K562 (cell line): ENCODE measurements at regions not wholly inside any gene's neighbourhood (a gene's known extent, or its start where the extent isn't known, plus 50 kb on each side); places are given as distances from the start of the nearest gene placed in this dataset.

Experiments
- DPF2 ChIP-seq: fragments of 450-650 bp; IDR thresholded peaks from 2 replicates; pipeline ENCODE4 v1.6.1; 2016
- HDAC1 ChIP-seq, 2 experiments: fragments of 450-650 bp; IDR thresholded peaks; 2 replicates each; pipeline ENCODE4 v1.6.1; 2016 to 2017; ENCODE audit warnings: inconsistent platforms in 1 of 2, mild to moderate bottlenecking in 1 of 2, moderate library complexity in 1 of 2
- LARP7 ChIP-seq: fragments of 450-650 bp; IDR thresholded peaks from 2 replicates; pipeline ENCODE4 v1.6.1; 2016
- NFATC3 ChIP-seq: fragments of 450-650 bp; IDR thresholded peaks from 2 replicates; pipeline ENCODE4 v1.6.1; 2017; ENCODE audit warnings: mild to moderate bottlenecking
- OTX1 ChIP-seq: fragments of 450-650 bp; formaldehyde crosslinking; IDR thresholded peaks from 2 replicates; pipeline ENCODE4 v1.4.0; 2022; ENCODE audit warnings: mild to moderate bottlenecking
- RBM34 ChIP-seq: fragments of 200-400 bp; formaldehyde crosslinking; IDR thresholded peaks from 2 replicates; pipeline ENCODE4 v1.6.1; 2018; ENCODE audit warnings: low read length, borderline replicate concordance; ENCODE audit not compliant: insufficient read depth
- TBL1XR1 ChIP-seq, 2 experiments: IDR thresholded peaks; 2 replicates each; pipeline ENCODE4 v1.6.1; 2012; ENCODE audit warnings: improper control_type of control experiment in 2 of 2, low read length in 2 of 2, mild to moderate bottlenecking in 1 of 2
- THRAP3 ChIP-seq: fragments of 450-650 bp; IDR thresholded peaks from 2 replicates; pipeline ENCODE4 v1.6.1; 2016; ENCODE audit warnings: mild to moderate bottlenecking, inconsistent platforms, borderline replicate concordance
- XRCC5 ChIP-seq: fragments of 200-400 bp; formaldehyde crosslinking; IDR thresholded peaks from 2 replicates; pipeline ENCODE4 v1.6.1; 2017; ENCODE audit warnings: low read depth, mild to moderate bottlenecking, low read length
- ZNF780A ChIP-seq: fragments of 250-450 bp; sonication (Bioruptor Pico); IDR thresholded peaks from 2 replicates; pipeline ENCODE4 v1.5.0; 2021; ENCODE audit warnings: mild to moderate bottlenecking
- TF ChIP-seq, protein P1 (sequence below), 2 experiments: fragments of 450-650 bp in 1 of 2; sonication (generic) in 1 of 2; formaldehyde crosslinking in 1 of 2; IDR thresholded peaks; 2 replicates each; pipeline versions ENCODE4 v1.7.1 to v1.9.0; 2016 to 2022; ENCODE audit warnings: inconsistent platforms in 1 of 2, mild to moderate bottlenecking in 1 of 2, missing genetic modification reagents in 1 of 2
- TF ChIP-seq, protein P2 (sequence below): sonication (generic); formaldehyde crosslinking; IDR thresholded peaks from 2 replicates; pipeline ENCODE4 v1.8.0; 2022; ENCODE audit warnings: mild to moderate bottlenecking, low read depth, missing genetic modification reagents
- TF ChIP-seq, protein P3 (sequence below): fragments of 450-650 bp; formaldehyde crosslinking; IDR thresholded peaks from 2 replicates; pipeline ENCODE4 v1.4.0; 2022; ENCODE audit warnings: missing genetic modification characterization
- TF ChIP-seq, protein P4 (sequence below): fragments of 250-450 bp; sonication (Bioruptor Pico); IDR thresholded peaks from 2 replicates; pipeline ENCODE4 v1.8.0; 2022; ENCODE audit warnings: inconsistent platforms

DNA sequence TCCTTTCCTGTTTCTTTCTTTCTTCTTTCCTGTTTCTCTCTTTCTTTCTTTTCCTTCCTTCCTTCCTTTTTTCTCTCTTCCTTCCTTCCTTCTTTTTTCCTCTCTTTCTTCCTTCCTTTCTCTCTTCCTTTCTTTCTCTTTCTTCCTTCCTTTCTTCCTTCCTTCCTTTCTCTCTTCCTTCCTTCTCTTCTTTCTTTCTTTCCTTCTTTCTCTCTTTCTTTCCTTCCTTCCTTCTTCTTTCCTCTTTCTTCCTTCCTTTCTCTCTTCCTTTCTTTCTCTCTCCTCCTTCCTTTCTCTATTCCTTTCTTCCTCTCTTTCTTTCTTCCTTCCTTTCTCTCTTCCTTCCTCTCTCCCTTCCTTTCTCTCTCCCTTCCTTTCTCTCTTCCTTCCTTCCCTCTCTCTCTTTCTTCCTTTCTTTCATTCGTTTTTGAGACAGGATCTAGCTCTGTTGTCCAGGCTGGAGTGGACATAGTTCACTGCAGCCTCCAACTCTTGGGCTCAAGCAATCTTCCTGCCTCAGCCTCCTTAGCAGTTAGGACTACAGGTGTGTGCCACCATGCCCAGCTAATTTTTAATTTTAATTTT lies 170.8 kb upstream of the GMDS start (continued):
- TF ChIP-seq, protein P1, sequence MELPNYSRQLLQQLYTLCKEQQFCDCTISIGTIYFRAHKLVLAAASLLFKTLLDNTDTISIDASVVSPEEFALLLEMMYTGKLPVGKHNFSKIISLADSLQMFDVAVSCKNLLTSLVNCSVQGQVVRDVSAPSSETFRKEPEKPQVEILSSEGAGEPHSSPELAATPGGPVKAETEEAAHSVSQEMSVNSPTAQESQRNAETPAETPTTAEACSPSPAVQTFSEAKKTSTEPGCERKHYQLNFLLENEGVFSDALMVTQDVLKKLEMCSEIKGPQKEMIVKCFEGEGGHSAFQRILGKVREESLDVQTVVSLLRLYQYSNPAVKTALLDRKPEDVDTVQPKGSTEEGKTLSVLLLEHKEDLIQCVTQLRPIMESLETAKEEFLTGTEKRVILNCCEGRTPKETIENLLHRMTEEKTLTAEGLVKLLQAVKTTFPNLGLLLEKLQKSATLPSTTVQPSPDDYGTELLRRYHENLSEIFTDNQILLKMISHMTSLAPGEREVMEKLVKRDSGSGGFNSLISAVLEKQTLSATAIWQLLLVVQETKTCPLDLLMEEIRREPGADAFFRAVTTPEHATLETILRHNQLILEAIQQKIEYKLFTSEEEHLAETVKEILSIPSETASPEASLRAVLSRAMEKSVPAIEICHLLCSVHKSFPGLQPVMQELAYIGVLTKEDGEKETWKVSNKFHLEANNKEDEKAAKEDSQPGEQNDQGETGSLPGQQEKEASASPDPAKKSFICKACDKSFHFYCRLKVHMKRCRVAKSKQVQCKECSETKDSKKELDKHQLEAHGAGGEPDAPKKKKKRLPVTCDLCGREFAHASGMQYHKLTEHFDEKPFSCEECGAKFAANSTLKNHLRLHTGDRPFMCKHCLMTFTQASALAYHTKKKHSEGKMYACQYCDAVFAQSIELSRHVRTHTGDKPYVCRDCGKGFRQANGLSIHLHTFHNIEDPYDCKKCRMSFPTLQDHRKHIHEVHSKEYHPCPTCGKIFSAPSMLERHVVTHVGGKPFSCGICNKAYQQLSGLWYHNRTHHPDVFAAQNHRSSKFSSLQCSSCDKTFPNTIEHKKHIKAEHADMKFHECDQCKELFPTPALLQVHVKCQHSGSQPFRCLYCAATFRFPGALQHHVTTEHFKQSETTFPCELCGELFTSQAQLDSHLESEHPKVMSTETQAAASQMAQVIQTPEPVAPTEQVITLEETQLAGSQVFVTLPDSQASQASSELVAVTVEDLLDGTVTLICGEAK (IDR thresholded peaks at IDR 0.05) = no peak
- TF ChIP-seq, protein P1 (CRISPR knock-in tag; IDR thresholded peaks at IDR 0.05) = no peak
- 0 out of 4 replicates have a peak, but pooled peaks of 1 of the 2 experiments have one; percentile 27 for TF ChIP-seq HDAC1 (IDR thresholded peaks at IDR 0.05)
- TF ChIP-seq, protein P2, sequence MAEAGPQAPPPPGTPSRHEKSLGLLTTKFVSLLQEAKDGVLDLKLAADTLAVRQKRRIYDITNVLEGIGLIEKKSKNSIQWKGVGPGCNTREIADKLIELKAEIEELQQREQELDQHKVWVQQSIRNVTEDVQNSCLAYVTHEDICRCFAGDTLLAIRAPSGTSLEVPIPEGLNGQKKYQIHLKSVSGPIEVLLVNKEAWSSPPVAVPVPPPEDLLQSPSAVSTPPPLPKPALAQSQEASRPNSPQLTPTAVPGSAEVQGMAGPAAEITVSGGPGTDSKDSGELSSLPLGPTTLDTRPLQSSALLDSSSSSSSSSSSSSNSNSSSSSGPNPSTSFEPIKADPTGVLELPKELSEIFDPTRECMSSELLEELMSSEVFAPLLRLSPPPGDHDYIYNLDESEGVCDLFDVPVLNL (CRISPR knock-in tag) = no peak
- TF ChIP-seq NFATC3 = no peak
- TF ChIP-seq, protein P3, sequence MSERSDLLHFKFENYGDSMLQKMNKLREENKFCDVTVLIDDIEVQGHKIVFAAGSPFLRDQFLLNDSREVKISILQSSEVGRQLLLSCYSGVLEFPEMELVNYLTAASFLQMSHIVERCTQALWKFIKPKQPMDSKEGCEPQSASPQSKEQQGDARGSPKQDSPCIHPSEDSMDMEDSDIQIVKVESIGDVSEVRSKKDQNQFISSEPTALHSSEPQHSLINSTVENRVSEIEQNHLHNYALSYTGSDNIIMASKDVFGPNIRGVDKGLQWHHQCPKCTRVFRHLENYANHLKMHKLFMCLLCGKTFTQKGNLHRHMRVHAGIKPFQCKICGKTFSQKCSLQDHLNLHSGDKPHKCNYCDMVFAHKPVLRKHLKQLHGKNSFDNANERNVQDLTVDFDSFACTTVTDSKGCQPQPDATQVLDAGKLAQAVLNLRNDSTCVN = peak; percentile 73; the same call in 1 of the 2 replicates
- TF ChIP-seq THRAP3 = peak; percentile 33; the same call in 1 of the 2 replicates
- no peak for TF ChIP-seq TBL1XR1 (IDR thresholded peaks at IDR 0.05; ENCODE audit: low read length in 2 of 2)
- 0 out of 2 replicates have a peak, but pooled peaks have one; percentile 37 for TF ChIP-seq LARP7
- no peak for TF ChIP-seq ZNF780A
- TF ChIP-seq DPF2 = no peak
- TF ChIP-seq RBM34 = no peak
- no peak for TF ChIP-seq XRCC5
- TF ChIP-seq OTX1 (CRISPR knock-in tag) = peak; percentile 65
- TF ChIP-seq, protein P4, sequence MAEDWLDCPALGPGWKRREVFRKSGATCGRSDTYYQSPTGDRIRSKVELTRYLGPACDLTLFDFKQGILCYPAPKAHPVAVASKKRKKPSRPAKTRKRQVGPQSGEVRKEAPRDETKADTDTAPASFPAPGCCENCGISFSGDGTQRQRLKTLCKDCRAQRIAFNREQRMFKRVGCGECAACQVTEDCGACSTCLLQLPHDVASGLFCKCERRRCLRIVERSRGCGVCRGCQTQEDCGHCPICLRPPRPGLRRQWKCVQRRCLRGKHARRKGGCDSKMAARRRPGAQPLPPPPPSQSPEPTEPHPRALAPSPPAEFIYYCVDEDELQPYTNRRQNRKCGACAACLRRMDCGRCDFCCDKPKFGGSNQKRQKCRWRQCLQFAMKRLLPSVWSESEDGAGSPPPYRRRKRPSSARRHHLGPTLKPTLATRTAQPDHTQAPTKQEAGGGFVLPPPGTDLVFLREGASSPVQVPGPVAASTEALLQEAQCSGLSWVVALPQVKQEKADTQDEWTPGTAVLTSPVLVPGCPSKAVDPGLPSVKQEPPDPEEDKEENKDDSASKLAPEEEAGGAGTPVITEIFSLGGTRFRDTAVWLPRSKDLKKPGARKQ (CRISPR knock-in tag) = no peak
